ENCODE measurements at regions not wholly inside any gene's neighbourhood (a gene's known extent, or its start where the extent isn't known, plus 50 kb on each side); places are given as distances from the start of the nearest gene placed in this dataset.

DNA sequence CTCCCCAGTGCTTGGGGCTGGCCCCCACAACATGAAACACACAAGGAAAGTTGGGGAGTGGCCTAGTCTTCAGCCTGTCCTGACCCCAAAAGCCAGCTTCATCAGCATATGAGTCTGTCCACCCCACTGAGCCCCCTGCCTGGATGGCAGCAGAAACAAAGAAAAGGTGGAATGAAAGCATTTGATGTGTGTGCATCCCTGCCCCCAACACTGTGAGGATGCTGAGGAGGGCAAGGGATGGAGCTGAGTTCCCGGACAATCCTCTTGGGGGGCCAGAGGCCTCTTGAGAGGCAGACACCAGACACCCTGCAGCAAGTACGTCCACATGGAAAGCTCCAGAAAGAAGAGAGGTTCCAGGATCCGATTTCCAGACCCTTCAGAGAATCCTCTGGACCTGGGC, 113.5 kb upstream of the PPP1R26 start:
- TF ChIP-seq, protein P1, sequence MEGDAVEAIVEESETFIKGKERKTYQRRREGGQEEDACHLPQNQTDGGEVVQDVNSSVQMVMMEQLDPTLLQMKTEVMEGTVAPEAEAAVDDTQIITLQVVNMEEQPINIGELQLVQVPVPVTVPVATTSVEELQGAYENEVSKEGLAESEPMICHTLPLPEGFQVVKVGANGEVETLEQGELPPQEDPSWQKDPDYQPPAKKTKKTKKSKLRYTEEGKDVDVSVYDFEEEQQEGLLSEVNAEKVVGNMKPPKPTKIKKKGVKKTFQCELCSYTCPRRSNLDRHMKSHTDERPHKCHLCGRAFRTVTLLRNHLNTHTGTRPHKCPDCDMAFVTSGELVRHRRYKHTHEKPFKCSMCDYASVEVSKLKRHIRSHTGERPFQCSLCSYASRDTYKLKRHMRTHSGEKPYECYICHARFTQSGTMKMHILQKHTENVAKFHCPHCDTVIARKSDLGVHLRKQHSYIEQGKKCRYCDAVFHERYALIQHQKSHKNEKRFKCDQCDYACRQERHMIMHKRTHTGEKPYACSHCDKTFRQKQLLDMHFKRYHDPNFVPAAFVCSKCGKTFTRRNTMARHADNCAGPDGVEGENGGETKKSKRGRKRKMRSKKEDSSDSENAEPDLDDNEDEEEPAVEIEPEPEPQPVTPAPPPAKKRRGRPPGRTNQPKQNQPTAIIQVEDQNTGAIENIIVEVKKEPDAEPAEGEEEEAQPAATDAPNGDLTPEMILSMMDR (IDR thresholded peaks at IDR 0.05): no peak
- TF ChIP-seq POLR2A (IDR thresholded peaks at IDR 0.05): no peak

All from vagina (tissue), 2 donors.